K562 (cell line): ENCODE measurements at regions not wholly inside any gene's neighbourhood (a gene's known extent, or its start where the extent isn't known, plus 50 kb on each side); places are given as distances from the start of the nearest gene placed in this dataset.

Experiments
- ATAC-seq: fragments of 200-7000 bp; cut with Tn5 transposase; 3 replicates; pipeline ENCODE4 v1.9.1; 2020; ENCODE audit warnings: moderate library complexity
- BruUV-seq: library from RNA; stranded (reverse); fragments of 400-500 nt; replicated peaks from 2 replicates; lab custom pipeline; 2021; lab: Mats Ljungman, UMichigan
- CTCF ChIA-PET: fragments of 300-600 bp; formaldehyde crosslinking; extraction: SDS; loops from one replicate; lab custom pipeline; 2021; ENCODE audit warnings: low intra/inter-chr PET ratio; lab: Yijun Ruan, JAX
- POLR2A ChIA-PET: fragments of 300-600, 350-650 bp; sonication (Branson Sonifier 250); formaldehyde crosslinking; extraction: SDS; loops from one replicate; lab custom pipeline; 2021; ENCODE audit warnings: antibody characterized with exemption, inconsistent platforms; lab: Yijun Ruan, JAX
- DNase-seq, 4 experiments: peaks; one replicate each; pipeline versions ENCODE4 v3.0.0 to v3.0.0-alpha.2; 2011 to 2018; ENCODE audit warnings: low spot score in 3 of 4, mixed read lengths in 3 of 4; ENCODE audit errors: extremely low read depth in 1 of 4
- FAIRE-seq: peaks from 2 replicates; lab custom pipeline; 2011; peaks lifted over from hg19 to GRCh38; lab: Jason Lieb, UNC
- H2AFZ ChIP-seq: 2 replicates; pipeline ENCODE4 v1.6.0; 2011; ENCODE audit warnings: low read depth, low read length, control low read depth, inconsistent platforms
- H3K27ac ChIP-seq: fragments of 200-600 bp; 3 replicates; pipeline ENCODE4 v1.8.0; 2011; ENCODE audit warnings: low read depth, mild to moderate bottlenecking, control low read depth, inconsistent platforms, low read length, moderate library complexity, mixed read lengths; ENCODE audit errors: extremely low read depth
- H3K27me3 ChIP-seq, 2 experiments: fragments of 300-600 bp in 1 of 2; 2 replicates in 1 of 2; 3 replicates in 1 of 2; pipeline versions ENCODE4 v1.6.0 to v1.8.0; 2011; ENCODE audit warnings: inconsistent platforms in 2 of 2, low read length in 2 of 2, mild to moderate bottlenecking in 1 of 2, mixed read lengths in 1 of 2, moderate library complexity in 1 of 2; ENCODE audit not compliant: control insufficient read depth in 2 of 2, insufficient read depth in 2 of 2
- H3K36me3 ChIP-seq: fragments of 300-600 bp; 3 replicates; pipeline ENCODE4 v1.8.0; 2011; ENCODE audit warnings: mild to moderate bottlenecking, low read length, inconsistent platforms; ENCODE audit not compliant: control insufficient read depth, insufficient read depth
- H3K4me1 ChIP-seq, 2 experiments: fragments of 200-600 bp in 1 of 2; replicated peaks in 1 of 2; 2 replicates in 1 of 2; 3 replicates in 1 of 2; pipeline versions ENCODE4 v1.5.1 to v1.8.0; 2011; ENCODE audit warnings: inconsistent platforms in 2 of 2, low read length in 2 of 2, mild to moderate bottlenecking in 1 of 2, mixed read lengths in 1 of 2, moderate library complexity in 1 of 2; ENCODE audit not compliant: control insufficient read depth in 2 of 2, insufficient read depth in 2 of 2
- H3K4me2 ChIP-seq: 2 replicates; pipeline ENCODE4 v1.6.1; 2011; ENCODE audit warnings: low read length, control low read depth, inconsistent platforms, mixed read lengths; ENCODE audit not compliant: insufficient read depth
- H3K4me3 ChIP-seq: fragments of 200-600 bp; sonication (generic), shearing (Covaris generic); 2 replicates; pipeline ENCODE4 v1.5.1; 2016; ENCODE audit warnings: control low read depth, inconsistent platforms
- H3K79me2 ChIP-seq: fragments of 200-600 bp; 3 replicates; pipeline ENCODE4 v1.8.0; 2011; ENCODE audit warnings: low read length, inconsistent platforms; ENCODE audit not compliant: control insufficient read depth, insufficient read depth
- H3K9ac ChIP-seq, 2 experiments: 2 replicates each; pipeline versions ENCODE4 v1.6.0 to v1.6.1; 2011; ENCODE audit warnings: low read depth in 2 of 2, low read length in 2 of 2, control low read depth in 1 of 2, inconsistent platforms in 1 of 2, mild to moderate bottlenecking in 1 of 2, mixed read lengths in 1 of 2; ENCODE audit not compliant: insufficient read depth in 1 of 2
- H3K9me1 ChIP-seq: one replicate; pipeline ENCODE4 v1.6.0; 2011; ENCODE audit warnings: inconsistent platforms, mild to moderate bottlenecking, low read length, moderate library complexity; ENCODE audit not compliant: control insufficient read depth, insufficient read depth
- H3K9me3 ChIP-seq: replicated peaks from 2 replicates; pipeline ENCODE4 v1.5.1; 2011; ENCODE audit warnings: low read depth, low read length, inconsistent platforms; ENCODE audit not compliant: control insufficient read depth, insufficient read depth
- H4K20me1 ChIP-seq: replicated peaks from 2 replicates; pipeline ENCODE4 v1.6.1; 2011; ENCODE audit warnings: low read length, inconsistent platforms, mixed read lengths; ENCODE audit not compliant: control insufficient read depth, insufficient read depth
- TOE1 ChIP-seq, 2 experiments: fragments of 450-650 bp in 1 of 2; sonication (generic) in 1 of 2; formaldehyde crosslinking in 1 of 2; IDR thresholded peaks; 2 replicates each; pipeline versions ENCODE4 v1.7.1 to v1.8.0; 2016 to 2022; ENCODE audit warnings: borderline replicate concordance in 2 of 2, mild to moderate bottlenecking in 2 of 2, antibody characterized with exemption in 1 of 2, inconsistent platforms in 1 of 2, low read depth in 1 of 2, missing genetic modification reagents in 1 of 2, moderate library complexity in 1 of 2
- WGBS: fragments of 100-300 bp; shearing (Covaris generic); methylation state at CpG from one replicate; pipeline ENCODE4 v1.1.6; 2016; ENCODE audit warnings: low coverage, mixed read lengths; ENCODE audit not compliant: insufficient coverage; ENCODE audit errors: missing lambda C conversion rate; 5-methylcytosine and 5-hydroxymethylcytosine counted together
- in situ Hi-C: fragments of 300-500 bp; cut with MboI; formaldehyde crosslinking; loops from 4 replicates; pipeline ENCODE4 v1.15.0; 2018; ENCODE audit warnings: inconsistent platforms, mixed read lengths
- intact Hi-C: fragments of 100-400 bp; cut with micrococcal nuclease; formaldehyde crosslinking; loops from 2 replicates; pipeline ENCODE4 v1.14.2; 2022
- TF ChIP-seq, protein P1 (sequence below): sonication (generic); formaldehyde crosslinking; IDR thresholded peaks from 2 replicates; pipeline ENCODE4 v1.8.1; 2023; ENCODE audit warnings: mild to moderate bottlenecking, missing genetic modification reagents

DNA sequence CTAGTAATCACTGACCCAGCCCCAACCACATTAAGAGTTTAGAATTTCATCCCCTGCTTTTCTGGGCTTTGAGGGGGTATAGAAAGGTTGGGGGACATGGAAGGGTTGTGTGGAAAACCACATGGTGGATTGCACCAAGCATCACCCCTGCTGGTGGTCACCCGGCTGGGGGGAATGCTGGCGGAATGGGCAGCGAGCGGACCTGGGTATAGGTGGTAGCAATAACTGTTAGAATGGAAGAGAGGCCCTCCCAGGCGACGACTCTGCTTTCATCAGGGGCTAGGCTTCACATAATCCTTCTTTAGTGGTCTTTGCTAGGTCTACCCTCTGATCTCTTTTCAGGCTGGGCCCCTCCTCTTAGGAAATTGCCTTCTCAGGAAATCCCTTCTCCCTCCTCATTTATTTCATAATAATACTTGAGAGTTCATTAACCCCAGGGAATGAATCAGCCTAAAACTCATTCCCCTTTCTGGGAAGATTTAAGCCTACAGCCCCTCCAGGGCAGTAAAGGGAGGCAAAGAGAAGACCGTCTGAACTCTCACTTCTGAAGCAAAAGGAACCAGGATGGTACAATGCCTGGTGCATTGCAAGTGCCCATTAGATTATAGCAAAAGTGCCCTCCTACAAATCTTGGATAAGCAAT lies 90.7 kb upstream of the LEP start:
- ChIA-PET POLR2A (interaction anchor here (1.0 kb wide), 1 partner anchor 10 kb away, joined by 3 read pairs; no protein-coding TSS in a partner anchor), CTCF (interaction anchor here (0.5 kb wide), 1 partner anchor 20 kb away, joined by 3 read pairs; no protein-coding TSS in a partner anchor)
- no peak overlapping the region for H3K4me3 ChIP-seq
- H3K36me3 ChIP-seq: no peaks in the 10 kb centered on the region
- peaks cover 0 to 3% of the 10 kb centered on the region in 2 experiments; a peak in 2 of 5 replicates for H3K4me1 ChIP-seq
- intact Hi-C loops (no loop called here), in situ Hi-C loops (no loop called here)
- peaks cover 32 to 45% of the 10 kb centered on the region in 2 experiments for H3K27me3 ChIP-seq
- H3K4me2 ChIP-seq: no peak overlapping the region
- no peaks in the 10 kb centered on the region for H3K9me3 ChIP-seq
- ATAC-seq: no peak
- H3K79me2 ChIP-seq: no peaks in the 10 kb centered on the region
- 0% methylated on average over 7 of the region's 7 CpGs for WGBS
- FAIRE-seq: no peak
- H2AFZ ChIP-seq: no peak overlapping the region
- no TSS peak for BruUV-seq
- H3K9ac ChIP-seq: no peak overlapping the region
- no peaks in the 10 kb centered on the region for H3K9me1 ChIP-seq
- TF ChIP-seq, protein P1, sequence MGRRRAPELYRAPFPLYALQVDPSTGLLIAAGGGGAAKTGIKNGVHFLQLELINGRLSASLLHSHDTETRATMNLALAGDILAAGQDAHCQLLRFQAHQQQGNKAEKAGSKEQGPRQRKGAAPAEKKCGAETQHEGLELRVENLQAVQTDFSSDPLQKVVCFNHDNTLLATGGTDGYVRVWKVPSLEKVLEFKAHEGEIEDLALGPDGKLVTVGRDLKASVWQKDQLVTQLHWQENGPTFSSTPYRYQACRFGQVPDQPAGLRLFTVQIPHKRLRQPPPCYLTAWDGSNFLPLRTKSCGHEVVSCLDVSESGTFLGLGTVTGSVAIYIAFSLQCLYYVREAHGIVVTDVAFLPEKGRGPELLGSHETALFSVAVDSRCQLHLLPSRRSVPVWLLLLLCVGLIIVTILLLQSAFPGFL (CRISPR knock-in tag): 0 out of 2 replicates have a peak, but pooled peaks have one; percentile 36
- TF ChIP-seq TOE1 (IDR thresholded peaks at IDR 0.05; ENCODE audit: borderline replicate concordance): no peak
- TF ChIP-seq TOE1 (CRISPR knock-in tag; IDR thresholded peaks at IDR 0.05; ENCODE audit: borderline replicate concordance, low read depth): no peak
- H3K27ac ChIP-seq: no peak overlapping the region
- no peak for DNase-seq
- H4K20me1 ChIP-seq: no peaks in the 10 kb centered on the region
